Muscle of back (tissue), 3 donors: ENCODE measurements at regions not wholly inside any gene's neighbourhood (a gene's known extent, or its start where the extent isn't known, plus 50 kb on each side); places are given as distances from the start of the nearest gene placed in this dataset.

Experiments
- DNase-seq, 3 donors: peaks; one replicate each; pipeline versions ENCODE4 v3.0.0 to v3.0.0-alpha.2; 2013

GRCh38 chr3:81045976-81046375 lies 715.5 kb downstream of the GBE1 start:
- no peak for DNase-seq

GRCh38 chr3:81045246-81045645 lies 716.2 kb downstream of the GBE1 start:
- no peak for DNase-seq

GRCh38 chr3:81043660-81044199 lies 717.7 kb downstream of the GBE1 start:
- DNase-seq, result peak in 1 of 3 donors; percentile 25

GRCh38 chr3:81043009-81043408 lies 718.4 kb downstream of the GBE1 start:
- DNase-seq, result no peak

- DNase-seq, result no peak
These were observed 720.1 kb downstream of the GBE1 start for GRCh38 chr3:81041331-81041730.

- no peak for DNase-seq
These were observed 721.3 kb downstream of the GBE1 start for GRCh38 chr3:81040107-81040506.

GRCh38 chr3:81033684-81034083 lies 727.8 kb downstream of the GBE1 start:
- DNase-seq, result no peak

GRCh38 chr3:81033185-81033584 lies 728.3 kb downstream of the GBE1 start:
- no peak for DNase-seq

GRCh38 chr3:81029861-81030260 lies 731.6 kb downstream of the GBE1 start:
- no peak for DNase-seq

- DNase-seq, result no peak
These were observed 734.1 kb downstream of the GBE1 start for GRCh38 chr3:81027344-81027743.

- no peak for DNase-seq
These were observed 736.9 kb downstream of the GBE1 start for GRCh38 chr3:81024560-81024959.

DNA sequence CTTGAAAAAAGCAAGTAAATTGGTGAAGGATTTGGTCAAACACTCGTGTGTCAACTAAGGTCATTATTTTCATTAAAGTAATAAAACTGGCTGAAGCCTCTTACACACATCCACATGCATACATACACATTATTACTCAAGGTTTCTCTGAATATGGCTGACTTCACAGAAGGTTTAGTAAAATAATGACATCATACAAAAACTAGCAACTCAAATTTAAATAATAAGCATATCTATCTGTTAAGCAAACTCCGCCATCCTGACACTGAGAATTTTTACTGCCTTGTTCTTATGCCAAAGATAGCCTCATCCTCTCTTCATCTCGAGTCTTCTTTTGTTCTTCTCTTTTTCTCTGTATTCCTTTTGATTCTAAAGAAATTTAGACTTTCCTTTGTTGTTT lies 739.1 kb downstream of the GBE1 start:
- DNase-seq, result no peak

- no peak for DNase-seq
These were observed 748.1 kb downstream of the GBE1 start for GRCh38 chr3:81013360-81013759.

DNA sequence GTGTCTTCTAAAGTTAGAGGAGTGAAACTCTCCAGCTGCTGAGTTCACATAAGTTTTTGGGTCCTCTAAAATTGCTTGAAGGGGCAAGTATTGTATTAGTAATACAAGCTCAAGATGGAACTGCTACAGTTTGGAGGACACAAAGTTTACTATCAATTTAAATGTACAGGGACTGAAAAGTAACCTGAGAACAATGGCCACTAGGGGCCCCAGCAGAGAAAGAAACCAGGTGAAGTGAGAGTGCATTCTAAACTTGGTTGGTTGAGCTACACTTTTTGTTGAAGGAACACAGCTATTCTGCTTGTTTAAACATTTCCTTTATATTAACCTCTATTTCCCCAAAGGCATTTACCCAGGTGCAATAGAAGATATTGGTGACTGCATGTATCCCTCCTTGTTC lies 755.5 kb downstream of the GBE1 start:
- DNase-seq, result no peak

DNA sequence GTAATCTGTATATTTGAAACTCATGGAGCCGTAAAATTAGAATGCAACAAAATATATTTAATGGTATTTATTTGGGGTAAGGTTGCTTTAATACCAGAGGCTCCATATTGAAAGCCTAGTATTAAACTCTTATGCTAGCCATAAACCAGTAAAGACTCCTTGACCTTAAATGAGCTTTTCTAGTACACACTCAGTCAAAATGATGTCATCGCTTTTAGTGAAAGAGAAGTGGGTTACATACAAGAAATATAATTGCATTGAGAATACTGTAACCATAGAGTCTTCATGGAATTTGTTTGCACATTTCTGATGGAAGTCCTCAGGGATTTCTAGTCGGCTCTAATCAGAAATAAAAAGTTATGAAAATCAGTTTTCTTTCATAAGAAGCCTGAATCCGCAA lies 757.6 kb downstream of the GBE1 start:
- DNase-seq, result no peak

GRCh38 chr3:81003008-81003645 lies 758.3 kb downstream of the GBE1 start:
- DNase-seq, result no peak

DNA sequence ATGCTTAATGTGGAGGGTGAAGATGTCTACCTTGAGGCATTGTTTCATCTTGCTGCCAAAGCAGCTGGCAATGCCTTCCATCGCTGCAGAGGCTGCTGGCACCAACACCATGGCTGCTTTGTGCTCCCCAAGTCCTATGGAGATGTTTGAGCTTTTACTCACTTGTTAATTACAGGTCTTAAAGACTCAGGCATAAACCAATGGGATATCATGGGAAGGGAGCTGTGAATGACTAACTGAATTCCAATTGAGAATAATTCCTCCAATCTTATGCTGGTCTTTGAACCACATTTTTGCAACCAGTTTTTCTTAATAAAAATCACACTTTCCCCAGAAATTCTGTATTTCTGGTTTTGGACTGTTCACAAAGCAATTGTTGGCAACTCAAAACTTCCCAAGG lies 762.0 kb downstream of the GBE1 start:
- no peak for DNase-seq

- no peak for DNase-seq
These were observed 763.4 kb downstream of the GBE1 start for GRCh38 chr3:80998022-80998421.

DNA sequence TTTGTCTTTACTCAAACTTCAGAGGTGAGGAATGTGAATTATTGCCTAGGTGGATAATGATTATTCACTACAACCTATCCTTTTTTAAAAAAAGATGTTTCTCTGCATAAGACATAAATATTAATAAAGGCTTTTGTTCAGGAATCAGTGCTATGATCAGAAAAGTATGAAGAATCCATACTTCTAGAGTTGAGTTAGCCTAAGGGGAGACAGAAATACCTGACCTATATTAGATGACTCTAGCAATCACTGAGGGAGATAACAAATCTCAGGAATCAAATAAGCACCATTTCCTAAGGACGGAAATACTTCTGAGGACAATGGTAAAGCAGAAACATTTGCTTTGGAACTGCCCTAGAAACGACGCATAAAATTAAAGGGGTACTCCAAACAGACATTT lies 763.8 kb downstream of the GBE1 start:
- no peak for DNase-seq

DNA sequence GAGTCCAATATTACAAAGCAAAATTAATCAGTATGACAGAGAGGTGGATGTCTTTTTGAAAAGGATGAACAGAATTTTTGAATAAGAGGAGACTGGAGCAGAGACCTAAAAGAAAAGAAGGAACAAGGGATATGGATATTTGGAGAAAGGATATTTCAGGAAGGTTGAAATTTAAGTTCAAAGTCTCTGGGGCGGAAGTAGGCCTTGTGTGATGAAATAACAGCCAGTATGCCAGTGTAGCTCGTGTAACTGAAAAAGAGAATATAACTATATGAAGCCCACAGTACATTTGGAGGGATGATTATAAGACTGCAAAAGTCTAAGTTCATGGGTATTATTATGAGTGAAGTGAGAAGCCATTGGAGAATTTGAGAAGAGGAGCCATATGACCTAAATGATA lies 766.7 kb downstream of the GBE1 start:
- DNase-seq, result no peak

- DNase-seq, result no peak
These were observed 767.3 kb downstream of the GBE1 start for GRCh38 chr3:80994085-80994665.

DNA sequence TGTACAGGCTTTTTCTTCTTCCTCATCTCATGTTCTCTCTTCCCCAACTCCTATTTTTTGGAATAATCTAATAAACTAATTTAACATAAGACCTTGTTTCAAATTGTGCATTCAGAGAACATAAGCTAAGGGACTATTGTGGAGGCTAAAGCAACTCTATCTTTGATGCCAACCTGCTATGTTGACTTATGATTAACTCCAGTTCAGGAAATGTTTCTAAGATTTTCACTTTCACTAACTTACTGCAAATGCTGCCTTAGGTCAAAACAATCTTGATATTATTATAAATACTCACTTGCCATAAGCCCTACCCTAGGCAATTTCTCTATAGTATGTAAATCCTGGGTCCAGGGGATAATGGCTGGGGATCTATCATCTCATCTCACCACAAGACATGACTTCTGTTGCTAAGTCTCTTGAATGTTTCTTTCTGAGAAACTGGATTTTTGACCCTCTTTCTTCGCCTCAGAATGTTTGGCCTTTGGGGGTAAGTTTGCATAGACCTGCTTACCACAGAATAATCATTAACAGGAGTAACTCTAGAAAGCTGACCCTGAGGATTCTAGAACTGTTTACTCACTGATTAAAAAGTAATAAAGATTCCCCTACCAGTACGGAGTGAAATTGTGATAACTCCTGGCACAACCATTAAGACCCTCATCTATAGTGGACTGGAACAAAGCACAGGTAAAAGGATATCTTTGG lies 768.1 kb downstream of the GBE1 start:
- DNase-seq, result no peak

- DNase-seq, result no peak
These were observed 777.7 kb downstream of the GBE1 start for GRCh38 chr3:80983753-80984152.
